GM12878 (cell line): ENCODE measurements at regions not wholly inside any gene's neighbourhood (a gene's known extent, or its start where the extent isn't known, plus 50 kb on each side); places are given as distances from the start of the nearest gene placed in this dataset.

ENCODE experiments used
- ATAC-seq: fragments of 200-7000 bp; cut with Tn5 transposase; 3 replicates; pipeline ENCODE4 v1.9.1; 2020; ENCODE audit warnings: mild to moderate bottlenecking, moderate library complexity
- BruUV-seq: library from RNA; stranded (reverse); fragments of 400-500 nt; replicated peaks from 2 replicates; lab custom pipeline; 2021; lab: Mats Ljungman, UMichigan
- CTCF ChIA-PET: fragments of 300-600 bp; sonication (Branson Sonifier 250); formaldehyde crosslinking; extraction: SDS; loops from one replicate; lab custom pipeline; 2021; ENCODE audit warnings: inconsistent platforms; lab: Yijun Ruan, JAX
- POLR2A ChIA-PET: fragments of 350-600 bp; formaldehyde crosslinking; extraction: SDS; loops from one replicate; lab custom pipeline; 2021; ENCODE audit warnings: inconsistent platforms; lab: Charles Lee
- RAD21 ChIA-PET: fragments of 300-600 bp; sonication (Branson Sonifier 250); formaldehyde crosslinking; loops from one replicate; lab custom pipeline; 2023; ENCODE audit warnings: antibody characterized with exemption; ENCODE audit not compliant: unreplicated experiment; lab: Charles Lee
- SMC1A ChIA-PET: fragments of 300-600 bp; sonication (Branson Sonifier 250); formaldehyde crosslinking; loops from one replicate; lab custom pipeline; 2023; ENCODE audit not compliant: unreplicated experiment, uncharacterized antibody; lab: Charles Lee
- DNase-seq: peaks from one replicate; pipeline ENCODE4 v3.0.0-alpha.2; 2011; ENCODE audit warnings: low read depth, low spot score
- FAIRE-seq: peaks from 3 replicates; lab custom pipeline; 2011; peaks lifted over from hg19 to GRCh38; lab: Jason Lieb, UNC
- H2AFZ ChIP-seq: 2 replicates; pipeline ENCODE4 v1.6.0; 2011; ENCODE audit warnings: low read depth, low read length, control low read depth; ENCODE audit not compliant: control insufficient read depth
- H3K27ac ChIP-seq: 2 replicates; pipeline ENCODE4 v1.5.1; 2011; ENCODE audit warnings: control low read depth; ENCODE audit not compliant: control insufficient read depth, insufficient read depth
- H3K27me3 ChIP-seq, 2 experiments: replicated peaks in 1 of 2; 2 replicates each; pipeline versions ENCODE4 v1.6.0 to v1.6.1; 2011; ENCODE audit warnings: low read length in 1 of 2; ENCODE audit not compliant: control insufficient read depth in 2 of 2, insufficient read depth in 2 of 2
- H3K36me3 ChIP-seq, 2 experiments: 2 replicates each; pipeline ENCODE4 v1.5.1; 2011; ENCODE audit warnings: low read length in 1 of 2; ENCODE audit not compliant: control insufficient read depth in 2 of 2, insufficient read depth in 2 of 2
- H3K4me1 ChIP-seq: 2 replicates; pipeline ENCODE4 v1.6.1; 2011; ENCODE audit warnings: mild to moderate bottlenecking, low read length, moderate library complexity, mixed read lengths; ENCODE audit not compliant: control insufficient read depth, insufficient read depth
- H3K4me2 ChIP-seq: 2 replicates; pipeline ENCODE4 v1.6.0; 2011; ENCODE audit warnings: control low read depth; ENCODE audit not compliant: control insufficient read depth, insufficient read depth
- H3K4me3 ChIP-seq: fragments of 200-600 bp; sonication (generic); 2 replicates; pipeline ENCODE4 v1.5.1; 2016
- H3K79me2 ChIP-seq: 2 replicates; pipeline ENCODE4 v1.6.0; 2011; ENCODE audit warnings: low read length; ENCODE audit not compliant: control insufficient read depth, insufficient read depth
- H3K9ac ChIP-seq: 2 replicates; pipeline ENCODE4 v1.8.0; 2011; ENCODE audit warnings: low read length, control low read depth, mixed read lengths; ENCODE audit not compliant: control insufficient read depth, insufficient read depth
- H3K9me3 ChIP-seq: replicated peaks from 3 replicates; pipeline ENCODE4 v1.5.1; 2011; ENCODE audit warnings: mild to moderate bottlenecking, low read length; ENCODE audit not compliant: control insufficient read depth, insufficient read depth
- H4K20me1 ChIP-seq: 2 replicates; pipeline ENCODE4 v1.6.0; 2011; ENCODE audit not compliant: control insufficient read depth, insufficient read depth
- CREM ChIP-seq: IDR thresholded peaks from 2 replicates; pipeline ENCODE4 v1.6.1; 2014; ENCODE audit warnings: antibody characterized with exemption, low read depth
- WGBS: methylation state at CpG from one replicate; pipeline ENCODE4 v1.1.6; 2016; ENCODE audit warnings: low lambda C conversion rate; ENCODE audit not compliant: insufficient replicate concordance, insufficient coverage; ENCODE audit errors: missing lambda C conversion rate; 5-methylcytosine and 5-hydroxymethylcytosine counted together
- in situ Hi-C: fragments of 300-500 bp; cut with MboI; formaldehyde crosslinking; loops from 9 replicates; pipeline ENCODE4 v1.14.3; 2018; ENCODE audit warnings: mixed read lengths
- intact Hi-C: fragments of 100-400 bp; cut with micrococcal nuclease; formaldehyde crosslinking; loops from one replicate; pipeline ENCODE4 v1.14.2; 2022; ENCODE audit not compliant: unreplicated experiment
- TF ChIP-seq, protein P1 (sequence below): IDR thresholded peaks from 2 replicates; pipeline ENCODE4 v1.6.1; 2012; ENCODE audit warnings: low read length, inconsistent platforms
- TF ChIP-seq, protein P2 (sequence below): IDR thresholded peaks from 2 replicates; pipeline ENCODE4 v1.6.1; 2012; ENCODE audit warnings: mild to moderate bottlenecking, low read depth, low read length

DNA sequence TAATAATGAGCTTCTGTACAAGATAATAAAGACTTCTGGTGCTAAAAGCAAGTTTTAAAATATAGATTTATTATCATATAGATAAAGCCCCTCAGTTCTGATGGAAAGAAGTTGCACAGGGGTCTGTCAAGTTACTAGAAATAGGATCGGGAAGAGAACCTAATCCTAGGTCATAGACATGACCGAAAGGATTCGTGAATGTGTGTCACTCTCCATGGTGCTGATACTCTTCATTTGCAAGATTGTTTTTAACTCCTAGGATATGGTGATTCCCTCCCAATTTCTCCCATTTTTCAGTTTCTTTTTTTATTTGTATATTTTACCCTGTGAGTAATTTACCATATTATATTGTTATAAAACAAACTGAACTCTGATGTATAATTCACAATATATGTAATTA lies 58.9 kb upstream of the CTNNA2 start:
- Histone ChIP-seq H3K79me2 (no peaks in the 10 kb centered on the region), H3K4me3 (no peak overlapping the region), H3K9me3 (no peaks in the 10 kb centered on the region), H3K4me2 (no peak overlapping the region), H3K27ac (no peak overlapping the region), H3K27me3 (no peaks in the 10 kb centered on the region), H3K36me3 (no peaks in the 10 kb centered on the region), H3K9ac (no peak overlapping the region), H2AFZ (no peak overlapping the region), H3K4me1 (no peaks in the 10 kb centered on the region), H4K20me1 (no peaks in the 10 kb centered on the region)
- no TSS peak for BruUV-seq
- WGBS, result 37% methylated on average over 3 of the region's 3 CpGs
- intact Hi-C loops, result no loop called here
- TF ChIP-seq CREM, result no peak
- TF ChIP-seq, protein P1, sequence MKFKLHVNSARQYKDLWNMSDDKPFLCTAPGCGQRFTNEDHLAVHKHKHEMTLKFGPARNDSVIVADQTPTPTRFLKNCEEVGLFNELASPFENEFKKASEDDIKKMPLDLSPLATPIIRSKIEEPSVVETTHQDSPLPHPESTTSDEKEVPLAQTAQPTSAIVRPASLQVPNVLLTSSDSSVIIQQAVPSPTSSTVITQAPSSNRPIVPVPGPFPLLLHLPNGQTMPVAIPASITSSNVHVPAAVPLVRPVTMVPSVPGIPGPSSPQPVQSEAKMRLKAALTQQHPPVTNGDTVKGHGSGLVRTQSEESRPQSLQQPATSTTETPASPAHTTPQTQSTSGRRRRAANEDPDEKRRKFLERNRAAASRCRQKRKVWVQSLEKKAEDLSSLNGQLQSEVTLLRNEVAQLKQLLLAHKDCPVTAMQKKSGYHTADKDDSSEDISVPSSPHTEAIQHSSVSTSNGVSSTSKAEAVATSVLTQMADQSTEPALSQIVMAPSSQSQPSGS, result no peak
- TF ChIP-seq, protein P2, sequence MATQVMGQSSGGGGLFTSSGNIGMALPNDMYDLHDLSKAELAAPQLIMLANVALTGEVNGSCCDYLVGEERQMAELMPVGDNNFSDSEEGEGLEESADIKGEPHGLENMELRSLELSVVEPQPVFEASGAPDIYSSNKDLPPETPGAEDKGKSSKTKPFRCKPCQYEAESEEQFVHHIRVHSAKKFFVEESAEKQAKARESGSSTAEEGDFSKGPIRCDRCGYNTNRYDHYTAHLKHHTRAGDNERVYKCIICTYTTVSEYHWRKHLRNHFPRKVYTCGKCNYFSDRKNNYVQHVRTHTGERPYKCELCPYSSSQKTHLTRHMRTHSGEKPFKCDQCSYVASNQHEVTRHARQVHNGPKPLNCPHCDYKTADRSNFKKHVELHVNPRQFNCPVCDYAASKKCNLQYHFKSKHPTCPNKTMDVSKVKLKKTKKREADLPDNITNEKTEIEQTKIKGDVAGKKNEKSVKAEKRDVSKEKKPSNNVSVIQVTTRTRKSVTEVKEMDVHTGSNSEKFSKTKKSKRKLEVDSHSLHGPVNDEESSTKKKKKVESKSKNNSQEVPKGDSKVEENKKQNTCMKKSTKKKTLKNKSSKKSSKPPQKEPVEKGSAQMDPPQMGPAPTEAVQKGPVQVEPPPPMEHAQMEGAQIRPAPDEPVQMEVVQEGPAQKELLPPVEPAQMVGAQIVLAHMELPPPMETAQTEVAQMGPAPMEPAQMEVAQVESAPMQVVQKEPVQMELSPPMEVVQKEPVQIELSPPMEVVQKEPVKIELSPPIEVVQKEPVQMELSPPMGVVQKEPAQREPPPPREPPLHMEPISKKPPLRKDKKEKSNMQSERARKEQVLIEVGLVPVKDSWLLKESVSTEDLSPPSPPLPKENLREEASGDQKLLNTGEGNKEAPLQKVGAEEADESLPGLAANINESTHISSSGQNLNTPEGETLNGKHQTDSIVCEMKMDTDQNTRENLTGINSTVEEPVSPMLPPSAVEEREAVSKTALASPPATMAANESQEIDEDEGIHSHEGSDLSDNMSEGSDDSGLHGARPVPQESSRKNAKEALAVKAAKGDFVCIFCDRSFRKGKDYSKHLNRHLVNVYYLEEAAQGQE, result peak; percentile 75
- ChIA-PET RAD21 (no interaction called here), CTCF (no interaction called here), POLR2A (no interaction called here), SMC1A (interaction anchor here (0.8 kb wide), 1 partner anchor 12 kb away, joined by 3 read pairs; no protein-coding TSS in a partner anchor)
- FAIRE-seq, result no peak
- no peak for ATAC-seq
- in situ Hi-C loops, result no loop called here
- no peak for DNase-seq
